Tibial nerve (tissue), 4 donors: ENCODE measurements at regions not wholly inside any gene's neighbourhood (a gene's known extent, or its start where the extent isn't known, plus 50 kb on each side); places are given as distances from the start of the nearest gene placed in this dataset.

Experiments used
- DNase-seq, 2 donors: peaks; one replicate each; pipeline ENCODE4 v3.0.0-alpha.2; 2019; ENCODE audit warnings: low spot score in 2 of 2
- H3K27ac ChIP-seq, 4 donors: fragments of 200-600 bp; sonication (generic) in 3 of 4; one replicate each; pipeline ENCODE4 v1.5.1; 2017 to 2019; ENCODE audit warnings: mild to moderate bottlenecking in 1 of 4
- H3K27me3 ChIP-seq, 2 donors: fragments of 200-600 bp; sonication (generic) in 1 of 2; one replicate each; pipeline versions ENCODE4 v1.5.1 to v1.6.0; 2017 to 2019
- H3K36me3 ChIP-seq, 3 donors: fragments of 200-600 bp; sonication (generic); one replicate each; pipeline ENCODE4 v1.5.1; 2018 to 2019
- H3K4me1 ChIP-seq, 4 donors: fragments of 200-600 bp; sonication (generic) in 3 of 4; one replicate each; pipeline ENCODE4 v1.5.1; 2017 to 2019
- H3K4me3 ChIP-seq, 4 donors: fragments of 200-600 bp; sonication (generic) in 3 of 4; one replicate each; pipeline ENCODE4 v1.5.1; 2017 to 2019; ENCODE audit warnings: mild to moderate bottlenecking in 1 of 4, moderate library complexity in 1 of 4
- H3K9me3 ChIP-seq, 4 donors: fragments of 200-600 bp; sonication (generic) in 3 of 4; one replicate each; pipeline ENCODE4 v1.5.1; 2017 to 2019
- CTCF ChIP-seq, 5 experiments: fragments of 200-600 bp in 3 of 5; fragments of 450-650 bp in 2 of 5; sonication (generic) in 3 of 5; IDR thresholded peaks; one replicate each; pipeline ENCODE4 v1.5.1; 2016 to 2019; ENCODE audit warnings: antibody characterized with exemption in 5 of 5, mild to moderate bottlenecking in 3 of 5, moderate library complexity in 2 of 5
- EP300 ChIP-seq, 2 donors: sonication (generic); formaldehyde crosslinking; IDR thresholded peaks; one replicate each; pipeline ENCODE4 v1.6.1; 2017; ENCODE audit warnings: antibody characterized with exemption in 2 of 2, mild to moderate bottlenecking in 1 of 2
- POLR2A ChIP-seq, 2 donors: fragments of 450-650 bp; IDR thresholded peaks; one replicate each; pipeline ENCODE4 v1.6.1; 2017; ENCODE audit warnings: antibody characterized with exemption in 2 of 2, mild to moderate bottlenecking in 2 of 2, moderate library complexity in 2 of 2
- WGBS, 2 donors: methylation state at CpG; one replicate each; pipeline ENCODE4 v1.1.5; 2018; 5-methylcytosine and 5-hydroxymethylcytosine counted together

GRCh38 chr18:27899893-27900292, 277.0 kb downstream of the CDH2 start:
- no peaks in the 10 kb centered on the region for H3K27me3 ChIP-seq
- H3K27ac ChIP-seq = no peak overlapping the region
- no peaks in the 10 kb centered on the region for H3K36me3 ChIP-seq
- no peaks in the 10 kb centered on the region for H3K9me3 ChIP-seq
- WGBS, 2 donors = 53 to 56% methylated on average over 2 of the region's 2 CpGs
- H3K4me3 ChIP-seq = no peak overlapping the region
- no peak for DNase-seq
- TF ChIP-seq CTCF (IDR thresholded peaks at IDR 0.05) (no peak), EP300 (IDR thresholded peaks at IDR 0.05) (no peak), POLR2A (IDR thresholded peaks at IDR 0.05) (no peak)
- H3K4me1 ChIP-seq = no peaks in the 10 kb centered on the region

GRCh38 chr18:27894746-27895145, 282.2 kb downstream of the CDH2 start:
- no peak for TF ChIP-seq CTCF (IDR thresholded peaks at IDR 0.05)
- no peak for TF ChIP-seq EP300 (IDR thresholded peaks at IDR 0.05)
- TF ChIP-seq POLR2A (IDR thresholded peaks at IDR 0.05) = no peak
- Histone ChIP-seq H3K4me1 (no peaks in the 10 kb centered on the region), H3K9me3 (no peaks in the 10 kb centered on the region), H3K27me3 (no peaks in the 10 kb centered on the region), H3K4me3 (no peak overlapping the region), H3K27ac (no peak overlapping the region), H3K36me3 (no peaks in the 10 kb centered on the region)
- 31 to 35% methylated on average over 3 of the region's 3 CpGs for WGBS, 2 donors
- no peak for DNase-seq

DNA sequence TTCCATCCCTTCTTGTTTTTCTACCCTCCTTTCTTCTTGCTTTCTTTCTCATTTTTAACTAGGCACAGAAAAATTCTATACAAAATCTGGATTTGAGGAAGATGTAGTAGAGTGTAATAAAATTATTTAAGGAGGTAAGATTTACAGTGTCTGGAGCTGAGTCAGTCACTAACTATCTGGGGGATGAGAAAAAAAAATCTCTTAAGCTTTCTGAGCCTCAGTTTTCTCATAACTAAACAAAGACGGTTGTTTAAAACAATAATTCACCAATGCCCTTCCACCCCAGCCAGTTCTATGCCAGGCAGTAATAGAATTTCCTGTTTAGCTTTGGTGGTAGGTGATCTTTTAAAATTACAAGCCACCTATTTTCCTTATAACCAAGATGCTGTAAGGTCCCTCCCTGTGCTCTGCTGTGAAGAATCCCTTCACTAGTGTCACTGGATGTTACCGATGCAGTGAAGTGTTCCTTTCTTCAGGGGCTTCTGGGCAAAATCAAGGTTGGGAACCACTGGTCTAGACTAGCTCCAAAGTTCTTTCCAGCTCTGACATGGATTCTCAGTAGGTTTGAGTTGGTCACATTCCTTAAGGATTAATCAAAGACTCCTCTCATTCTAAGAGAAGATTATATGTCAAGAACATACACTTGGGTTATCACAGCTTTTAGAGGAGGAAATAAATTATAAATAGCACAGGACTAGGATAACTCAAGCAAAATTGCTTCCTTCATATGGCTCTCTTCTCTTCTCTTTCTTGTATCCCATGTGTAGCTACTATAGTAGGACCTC, 289.0 kb downstream of the CDH2 start:
- H3K4me1 ChIP-seq = no peaks in the 10 kb centered on the region
- H3K27ac ChIP-seq = no peak overlapping the region
- H3K36me3 ChIP-seq = no peaks in the 10 kb centered on the region
- WGBS, 2 donors = 54 to 74% methylated on average over 2 of the region's 2 CpGs
- TF ChIP-seq CTCF (IDR thresholded peaks at IDR 0.05) (no peak), EP300 (IDR thresholded peaks at IDR 0.05) (no peak), POLR2A (IDR thresholded peaks at IDR 0.05) (no peak)
- no peak overlapping the region for H3K4me3 ChIP-seq
- H3K27me3 ChIP-seq = no peaks in the 10 kb centered on the region
- no peak for DNase-seq
- H3K9me3 ChIP-seq = no peaks in the 10 kb centered on the region

GRCh38 chr18:27887287-27887686, 289.6 kb downstream of the CDH2 start:
- H3K27me3 ChIP-seq = no peaks in the 10 kb centered on the region
- no peak for DNase-seq
- H3K36me3 ChIP-seq = no peaks in the 10 kb centered on the region
- no peaks in the 10 kb centered on the region for H3K9me3 ChIP-seq
- H3K27ac ChIP-seq = no peak overlapping the region
- WGBS, 2 donors = 89 to 91% methylated on average over 1 of the region's 1 CpG
- TF ChIP-seq POLR2A (IDR thresholded peaks at IDR 0.05) = no peak
- no peak for TF ChIP-seq EP300 (IDR thresholded peaks at IDR 0.05)
- no peak for TF ChIP-seq CTCF (IDR thresholded peaks at IDR 0.05)
- no peaks in the 10 kb centered on the region for H3K4me1 ChIP-seq
- no peak overlapping the region for H3K4me3 ChIP-seq

- Histone ChIP-seq H3K4me3 (no peak overlapping the region), H3K27me3 (no peaks in the 10 kb centered on the region), H3K9me3 (no peaks in the 10 kb centered on the region), H3K27ac (no peak overlapping the region), H3K4me1 (no peaks in the 10 kb centered on the region), H3K36me3 (no peaks in the 10 kb centered on the region)
- no peak for DNase-seq
- 91 to 92% methylated on average over 1 of the region's 1 CpG for WGBS, 2 donors
- TF ChIP-seq CTCF (IDR thresholded peaks at IDR 0.05) = no peak
- no peak for TF ChIP-seq EP300 (IDR thresholded peaks at IDR 0.05)
- no peak for TF ChIP-seq POLR2A (IDR thresholded peaks at IDR 0.05)
Measured at GRCh38 chr18:27879540-27879939, 297.4 kb downstream of the CDH2 start.
